ENCODE measurements at regions not wholly inside any gene's neighbourhood (a gene's known extent, or its start where the extent isn't known, plus 50 kb on each side); places are given as distances from the start of the nearest gene placed in this dataset.

GRCh38 chr6:56849896-56850295, 105.0 kb upstream of the BEND6 start:
- Histone ChIP-seq H4K20me1 (ENCODE audit: low read depth, low read length) (no peaks in the 10 kb centered on the region), H3K9me2 (replicated peaks; ENCODE audit: insufficient read depth, low read length) (no peaks in the 10 kb centered on the region), H3K36me3 (ENCODE audit: low read length) (no peaks in the 10 kb centered on the region), H3K9ac (ENCODE audit: low read length) (no peak overlapping the region), H2AFZ (ENCODE audit: low read depth, low read length, severe bottlenecking) (no peak overlapping the region), H3K27me3 (ENCODE audit: low read length) (no peaks in the 10 kb centered on the region), H3K79me2 (ENCODE audit: insufficient read depth, low read length) (no peaks in the 10 kb centered on the region), H3K4me3 (ENCODE audit: insufficient read depth, low read length, poor library complexity, severe bottlenecking) (no peak overlapping the region), H3F3A (ENCODE audit: insufficient read depth) (no peaks in the 10 kb centered on the region), H3K9me3 (ENCODE audit: insufficient read depth, low read length) (no peaks in the 10 kb centered on the region), H3K27ac (ENCODE audit: low read depth, low read length) (no peak overlapping the region), H3K4me2 (ENCODE audit: low read depth, low read length, poor library complexity, severe bottlenecking) (no peak overlapping the region)
- TF ChIP-seq, protein P1, sequence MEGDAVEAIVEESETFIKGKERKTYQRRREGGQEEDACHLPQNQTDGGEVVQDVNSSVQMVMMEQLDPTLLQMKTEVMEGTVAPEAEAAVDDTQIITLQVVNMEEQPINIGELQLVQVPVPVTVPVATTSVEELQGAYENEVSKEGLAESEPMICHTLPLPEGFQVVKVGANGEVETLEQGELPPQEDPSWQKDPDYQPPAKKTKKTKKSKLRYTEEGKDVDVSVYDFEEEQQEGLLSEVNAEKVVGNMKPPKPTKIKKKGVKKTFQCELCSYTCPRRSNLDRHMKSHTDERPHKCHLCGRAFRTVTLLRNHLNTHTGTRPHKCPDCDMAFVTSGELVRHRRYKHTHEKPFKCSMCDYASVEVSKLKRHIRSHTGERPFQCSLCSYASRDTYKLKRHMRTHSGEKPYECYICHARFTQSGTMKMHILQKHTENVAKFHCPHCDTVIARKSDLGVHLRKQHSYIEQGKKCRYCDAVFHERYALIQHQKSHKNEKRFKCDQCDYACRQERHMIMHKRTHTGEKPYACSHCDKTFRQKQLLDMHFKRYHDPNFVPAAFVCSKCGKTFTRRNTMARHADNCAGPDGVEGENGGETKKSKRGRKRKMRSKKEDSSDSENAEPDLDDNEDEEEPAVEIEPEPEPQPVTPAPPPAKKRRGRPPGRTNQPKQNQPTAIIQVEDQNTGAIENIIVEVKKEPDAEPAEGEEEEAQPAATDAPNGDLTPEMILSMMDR (IDR thresholded peaks at IDR 0.05; ENCODE audit: insufficient read depth, low read length, poor library complexity, severe bottlenecking) = no peak
- no peak for TF ChIP-seq EZH2phosphoT487 (conservative IDR thresholded peaks at IDR 0.05; ENCODE audit: low read length)

GRCh38 chr6:56848105-56848504, 106.8 kb upstream of the BEND6 start:
- H3K4me2 ChIP-seq (ENCODE audit: low read depth, low read length, poor library complexity, severe bottlenecking) = no peak overlapping the region
- H4K20me1 ChIP-seq (ENCODE audit: low read depth, low read length) = no peaks in the 10 kb centered on the region
- no peak for TF ChIP-seq EZH2phosphoT487 (conservative IDR thresholded peaks at IDR 0.05; ENCODE audit: low read length)
- TF ChIP-seq, protein P1 (IDR thresholded peaks at IDR 0.05; ENCODE audit: insufficient read depth, low read length, poor library complexity, severe bottlenecking) = no peak
- H3K9ac ChIP-seq (ENCODE audit: low read length) = no peak overlapping the region
- no peaks in the 10 kb centered on the region for H3K9me2 ChIP-seq (replicated peaks; ENCODE audit: insufficient read depth, low read length)
- no peaks in the 10 kb centered on the region for H3F3A ChIP-seq (ENCODE audit: insufficient read depth)
- no peaks in the 10 kb centered on the region for H3K79me2 ChIP-seq (ENCODE audit: insufficient read depth, low read length)
- H3K36me3 ChIP-seq (ENCODE audit: low read length) = no peaks in the 10 kb centered on the region
- no peaks in the 10 kb centered on the region for H3K27me3 ChIP-seq (ENCODE audit: low read length)
- no peak overlapping the region for H2AFZ ChIP-seq (ENCODE audit: low read depth, low read length, severe bottlenecking)
- H3K27ac ChIP-seq (ENCODE audit: low read depth, low read length) = no peak overlapping the region
- H3K4me3 ChIP-seq (ENCODE audit: insufficient read depth, low read length, poor library complexity, severe bottlenecking) = no peak overlapping the region
- no peaks in the 10 kb centered on the region for H3K9me3 ChIP-seq (ENCODE audit: insufficient read depth, low read length)

DNA sequence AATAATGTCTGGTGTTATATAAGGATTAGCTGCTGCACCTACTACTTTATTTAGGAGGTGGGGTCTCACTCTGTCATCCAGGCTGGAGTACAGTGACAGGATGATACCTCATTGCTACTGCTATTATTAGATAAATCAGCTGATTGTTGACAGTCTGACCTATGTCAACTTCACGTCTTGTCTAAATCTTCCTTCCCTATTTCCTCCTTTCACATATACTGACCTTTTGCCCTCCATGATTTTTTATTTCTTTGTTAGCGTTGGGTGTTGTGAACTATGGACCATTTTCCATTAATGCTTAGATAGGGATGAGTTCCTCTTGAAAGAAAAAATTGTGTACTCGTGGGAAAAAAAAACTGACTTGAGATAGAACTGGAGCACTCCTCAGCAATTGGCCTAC, 109.9 kb upstream of the BEND6 start:
- Histone ChIP-seq H3F3A (ENCODE audit: insufficient read depth) (no peaks in the 10 kb centered on the region), H3K9ac (ENCODE audit: low read length) (no peak overlapping the region), H3K36me3 (ENCODE audit: low read length) (no peaks in the 10 kb centered on the region), H3K9me2 (replicated peaks; ENCODE audit: insufficient read depth, low read length) (no peaks in the 10 kb centered on the region), H2AFZ (ENCODE audit: low read depth, low read length, severe bottlenecking) (no peak overlapping the region), H3K4me2 (ENCODE audit: low read depth, low read length, poor library complexity, severe bottlenecking) (no peak overlapping the region), H3K27ac (ENCODE audit: low read depth, low read length) (no peak overlapping the region), H4K20me1 (ENCODE audit: low read depth, low read length) (no peaks in the 10 kb centered on the region), H3K4me3 (ENCODE audit: insufficient read depth, low read length, poor library complexity, severe bottlenecking) (no peak overlapping the region), H3K79me2 (ENCODE audit: insufficient read depth, low read length) (no peaks in the 10 kb centered on the region), H3K9me3 (ENCODE audit: insufficient read depth, low read length) (no peaks in the 10 kb centered on the region), H3K27me3 (ENCODE audit: low read length) (no peaks in the 10 kb centered on the region)
- no peak for TF ChIP-seq EZH2phosphoT487 (conservative IDR thresholded peaks at IDR 0.05; ENCODE audit: low read length)
- TF ChIP-seq, protein P1 (IDR thresholded peaks at IDR 0.05; ENCODE audit: insufficient read depth, low read length, poor library complexity, severe bottlenecking) = no peak
